Stimulated activated CD8-positive, alpha-beta memory T cell treated with anti-CD3 and anti-CD28 coated beads, Interleukin-7, amount 100 ng/mL, for 4 hours (primary cell): ENCODE measurements at regions not wholly inside any gene's neighbourhood (a gene's known extent, or its start where the extent isn't known, plus 50 kb on each side); places are given as distances from the start of the nearest gene placed in this dataset.
"Not testable (repeated sequence)": the region's sequence is repeated elsewhere in the genome, so short reads cannot be mapped to it uniquely, and the experiment has no call there.

Experiments used
- DNase-seq, 2 donors: peaks; one replicate each; pipeline ENCODE4 v3.0.0-alpha.2; 2020; ENCODE audit warnings: low read depth in 2 of 2

DNA sequence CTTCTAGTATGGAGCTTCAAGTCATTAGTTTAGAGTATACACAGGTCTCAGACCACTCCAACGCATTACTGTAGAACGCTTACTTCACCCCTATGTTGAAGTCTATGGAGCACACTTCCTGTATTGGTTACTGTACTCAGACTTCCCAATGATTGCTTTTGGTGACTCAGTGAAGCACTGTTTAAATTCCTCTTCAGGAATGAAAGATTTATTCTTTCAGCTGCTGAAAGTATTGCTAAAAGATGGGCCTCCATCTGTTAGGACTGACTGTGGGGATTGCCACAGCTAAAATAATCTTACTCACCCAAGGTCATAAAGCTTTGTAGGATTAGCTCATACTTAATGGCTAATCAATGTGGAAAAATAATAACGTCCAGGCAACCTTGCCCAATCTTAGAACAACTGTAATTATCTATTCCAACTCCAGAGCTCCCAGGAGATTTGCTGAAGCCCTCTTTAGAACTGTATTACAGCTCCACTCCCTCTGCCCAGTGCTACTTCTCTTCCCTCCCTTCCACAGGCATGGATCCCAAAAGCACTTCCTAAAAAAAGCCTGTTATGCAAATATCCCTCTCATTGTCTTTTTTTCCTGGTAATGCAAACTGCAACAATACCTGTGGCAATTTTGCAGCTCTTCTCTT lies 281.9 kb upstream of the HS3ST1 start:
- no peak for DNase-seq

GRCh38 chr4:11704186-11704830 lies 275.6 kb upstream of the HS3ST1 start:
- DNase-seq: no peak

- no peak for DNase-seq
These were observed 274.3 kb upstream of the HS3ST1 start for GRCh38 chr4:11702886-11703557.

GRCh38 chr4:11701966-11702725 lies 273.5 kb upstream of the HS3ST1 start:
- DNase-seq: no peak

DNA sequence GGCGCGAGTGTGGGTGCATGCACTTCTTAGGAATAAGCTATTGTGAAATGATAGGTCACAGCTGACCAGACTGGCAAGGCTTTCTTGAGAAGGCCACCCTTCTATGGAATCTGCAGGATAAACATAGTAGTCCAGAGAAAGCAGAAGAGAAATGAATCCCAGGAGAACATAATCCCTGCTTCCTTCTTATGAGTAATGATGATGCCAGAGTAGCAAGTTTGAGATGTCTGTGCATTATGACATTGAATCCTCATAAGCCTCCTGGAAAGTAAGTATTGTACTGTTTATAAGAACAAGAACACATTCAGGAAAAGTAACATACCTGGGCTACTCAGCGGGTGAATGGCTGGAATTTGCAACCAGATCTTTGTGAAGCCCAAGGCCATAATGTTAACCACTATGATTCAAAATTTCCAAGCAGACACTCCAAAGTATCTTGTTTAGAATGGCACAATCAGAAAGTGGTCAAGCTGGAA lies 272.1 kb upstream of the HS3ST1 start:
- no peak for DNase-seq

GRCh38 chr4:11698846-11699590 lies 270.3 kb upstream of the HS3ST1 start:
- no peak for DNase-seq

DNA sequence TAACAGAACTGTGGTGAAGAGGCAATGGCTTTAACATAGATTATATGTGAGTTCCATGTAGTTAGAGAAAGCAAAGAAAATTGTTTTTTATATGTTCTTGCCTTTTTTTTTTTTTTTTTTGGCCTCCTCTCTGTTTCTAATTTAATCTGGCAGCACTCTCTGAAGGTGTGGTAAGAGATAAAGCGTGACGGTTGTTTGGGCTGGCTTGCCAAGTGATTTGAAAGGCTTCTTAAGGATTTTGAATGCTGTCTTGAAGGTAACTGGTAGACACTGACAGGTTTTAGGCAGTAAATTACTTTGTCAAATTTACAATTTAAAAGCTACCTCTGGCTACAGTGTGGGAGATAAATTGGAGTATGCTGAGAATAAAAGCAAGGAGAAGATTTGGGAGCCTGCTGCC lies 269.3 kb upstream of the HS3ST1 start:
- no peak for DNase-seq

DNA sequence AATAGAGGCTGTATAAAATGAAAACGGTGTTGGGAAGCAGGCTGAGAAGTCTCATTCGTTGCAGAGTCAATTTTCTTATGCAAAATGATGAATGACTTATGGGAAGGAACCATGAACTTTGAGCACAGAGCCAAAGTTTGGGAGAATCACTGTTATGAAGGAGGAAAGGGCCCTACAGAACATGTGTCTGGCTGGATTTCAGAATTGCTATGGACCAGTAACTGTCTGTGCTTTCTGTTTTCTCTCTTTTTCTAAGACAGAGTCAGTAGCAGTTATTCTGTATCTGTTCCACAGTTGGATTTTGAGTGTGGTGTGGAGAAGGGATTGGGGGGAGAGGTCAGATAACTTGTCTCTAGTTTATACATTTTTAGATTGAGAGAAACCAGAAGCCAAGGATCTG lies 265.0 kb upstream of the HS3ST1 start:
- no peak for DNase-seq

DNA sequence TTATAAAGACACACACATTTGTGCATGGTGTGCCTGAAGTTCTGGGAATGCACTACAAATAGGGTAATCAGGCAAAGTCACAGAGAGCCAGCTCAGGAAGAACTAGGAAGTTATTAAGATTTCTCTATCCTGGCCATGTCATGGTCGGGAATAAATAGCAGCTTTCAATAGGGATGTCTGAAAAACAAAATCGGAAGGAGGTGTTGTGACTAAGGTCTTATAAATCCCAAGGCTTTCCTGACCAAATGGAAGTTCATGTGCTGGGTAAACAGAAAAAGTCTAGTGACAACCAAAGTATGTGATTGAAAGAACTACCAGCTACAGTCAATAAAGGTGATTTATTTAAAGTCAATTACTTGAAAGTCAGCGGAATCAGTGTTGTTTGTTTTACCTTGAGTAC lies 262.5 kb upstream of the HS3ST1 start:
- no peak for DNase-seq

GRCh38 chr4:11687727-11688126 lies 259.0 kb upstream of the HS3ST1 start:
- DNase-seq: no peak

- no peak for DNase-seq
These were observed 256.8 kb upstream of the HS3ST1 start for GRCh38 chr4:11685481-11685880.

DNA sequence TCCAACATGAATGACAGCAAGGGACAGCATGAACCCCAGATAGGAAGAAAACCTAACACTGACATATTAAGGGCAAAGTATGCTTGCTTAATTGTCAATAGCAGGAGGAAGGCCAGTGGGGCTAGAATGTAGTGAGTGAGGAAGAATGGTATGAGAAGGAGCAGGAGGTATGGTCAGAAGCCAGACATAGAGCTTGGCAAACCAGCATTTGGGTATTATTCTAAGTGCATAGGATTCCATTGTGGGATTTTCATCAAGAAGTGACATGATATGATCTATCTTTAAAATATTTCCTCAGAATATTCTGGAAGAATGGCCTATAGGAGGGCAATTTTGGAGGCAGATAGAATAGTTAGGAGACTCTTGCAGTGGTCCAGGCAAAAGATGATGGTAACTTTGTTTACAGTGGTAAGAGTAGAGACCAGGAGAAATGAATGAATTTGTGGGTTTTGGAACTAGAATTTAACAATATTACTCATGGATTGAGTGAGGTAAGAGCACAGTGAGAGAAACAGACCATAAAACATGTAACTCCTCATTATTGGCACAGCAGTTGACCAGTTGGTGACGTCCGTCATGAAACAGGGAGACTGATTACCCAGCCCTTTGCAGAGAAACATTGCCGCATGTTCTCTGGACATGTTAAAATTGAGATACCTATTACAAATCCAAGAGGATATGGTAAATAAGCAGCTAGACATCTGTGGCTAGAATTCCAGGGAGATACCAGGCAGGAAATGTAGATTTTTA lies 246.5 kb upstream of the HS3ST1 start:
- no peak for DNase-seq

GRCh38 chr4:11670304-11670703 lies 241.6 kb upstream of the HS3ST1 start:
- no peak for DNase-seq

DNA sequence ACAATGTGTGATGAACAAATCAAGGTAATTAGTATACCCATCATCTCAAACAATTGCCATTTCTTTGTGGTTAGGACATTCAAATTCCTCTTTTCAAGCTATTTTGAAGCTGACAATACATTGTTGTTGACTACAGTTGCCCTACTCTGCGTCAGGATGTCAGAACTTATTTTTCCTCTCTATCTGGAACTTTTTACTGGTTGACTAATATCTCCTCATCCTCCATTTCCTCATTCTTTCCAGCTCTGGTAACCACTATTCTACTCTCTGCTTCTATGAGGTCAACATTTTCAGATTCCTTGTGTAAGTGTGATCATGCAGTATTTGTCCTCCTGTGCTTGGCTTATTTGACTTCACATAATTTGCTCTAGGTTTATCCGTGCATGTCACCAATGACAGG lies 240.5 kb upstream of the HS3ST1 start:
- no peak for DNase-seq

GRCh38 chr4:11663114-11663513 lies 234.4 kb upstream of the HS3ST1 start:
- no peak for DNase-seq

DNA sequence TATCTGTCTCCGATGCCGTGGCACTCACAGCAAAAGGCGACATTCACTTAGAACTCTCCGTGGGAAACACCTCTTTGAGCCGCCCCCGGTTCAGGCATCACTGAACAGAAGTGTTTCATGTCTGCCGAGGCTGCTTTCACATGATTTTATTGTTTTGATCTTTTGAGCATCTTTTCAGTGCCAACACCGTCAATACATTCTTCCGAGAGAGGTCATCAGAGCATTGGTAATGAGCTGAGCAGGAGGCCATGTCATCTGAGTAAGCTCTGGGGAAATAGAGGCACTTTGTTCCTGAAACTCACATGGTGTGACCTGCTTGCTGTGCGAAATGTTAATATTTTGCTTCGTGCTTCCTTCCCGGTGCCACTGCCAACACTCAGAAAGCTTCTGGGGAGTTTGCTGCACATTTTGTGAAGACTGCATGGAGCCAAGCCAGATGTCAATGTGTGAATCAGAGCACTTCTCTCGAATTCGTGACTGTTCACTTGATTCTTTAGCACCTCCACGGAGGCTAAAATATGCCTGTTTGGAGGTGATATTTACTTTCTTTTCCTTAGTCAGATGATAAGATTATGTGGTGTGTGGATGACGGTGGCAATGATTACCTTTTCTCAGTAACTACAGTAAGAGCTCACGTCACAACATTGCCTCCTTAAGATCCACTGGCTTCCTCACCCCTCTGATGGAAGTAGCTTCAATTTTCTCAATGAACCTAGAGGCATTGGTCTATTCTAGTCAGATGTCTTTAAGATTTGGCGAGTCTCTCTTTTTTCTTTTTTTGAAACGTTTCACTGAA lies 222.3 kb upstream of the HS3ST1 start:
- DNase-seq: no peak

- no peak for DNase-seq
These were observed 218.7 kb upstream of the HS3ST1 start for GRCh38 chr4:11647433-11647832.

GRCh38 chr4:11643081-11643480 lies 214.4 kb upstream of the HS3ST1 start:
- not testable (repeated sequence) for DNase-seq

- no peak for DNase-seq
These were observed 211.9 kb upstream of the HS3ST1 start for GRCh38 chr4:11640584-11640983.

DNA sequence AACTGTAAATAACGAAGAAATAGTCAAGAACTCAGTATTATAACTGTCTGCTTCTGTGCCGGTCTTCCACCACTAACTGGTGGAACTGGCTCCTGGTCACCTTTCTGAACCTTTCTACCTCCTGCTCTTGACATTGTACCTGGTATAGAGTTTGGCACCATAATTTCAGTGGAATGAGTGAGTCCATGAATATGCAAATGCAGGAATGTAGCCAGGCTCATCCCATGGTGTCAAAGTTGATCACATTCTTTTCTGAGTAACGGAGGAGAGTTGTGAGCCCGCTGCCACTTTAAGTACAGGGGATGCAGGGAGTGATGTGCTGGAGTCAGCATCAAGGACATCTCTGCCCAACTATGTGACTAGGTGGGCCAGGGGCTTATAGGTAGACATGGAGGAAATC lies 207.9 kb upstream of the HS3ST1 start:
- DNase-seq: no peak
